GM10266 (cell line): ENCODE measurements at regions not wholly inside any gene's neighbourhood (a gene's known extent, or its start where the extent isn't known, plus 50 kb on each side); places are given as distances from the start of the nearest gene placed in this dataset.

Experiments used
- DNase-seq: peaks from one replicate; pipeline ENCODE4 v3.0.0; 2012; ENCODE audit errors: extremely low spot score
- CTCF ChIP-seq: IDR thresholded peaks from 2 replicates; pipeline ENCODE4 v1.5.1; 2012; ENCODE audit warnings: mild to moderate bottlenecking, low read depth; ENCODE audit not compliant: control insufficient read depth, insufficient read depth; ENCODE audit errors: missing control alignments

DNA sequence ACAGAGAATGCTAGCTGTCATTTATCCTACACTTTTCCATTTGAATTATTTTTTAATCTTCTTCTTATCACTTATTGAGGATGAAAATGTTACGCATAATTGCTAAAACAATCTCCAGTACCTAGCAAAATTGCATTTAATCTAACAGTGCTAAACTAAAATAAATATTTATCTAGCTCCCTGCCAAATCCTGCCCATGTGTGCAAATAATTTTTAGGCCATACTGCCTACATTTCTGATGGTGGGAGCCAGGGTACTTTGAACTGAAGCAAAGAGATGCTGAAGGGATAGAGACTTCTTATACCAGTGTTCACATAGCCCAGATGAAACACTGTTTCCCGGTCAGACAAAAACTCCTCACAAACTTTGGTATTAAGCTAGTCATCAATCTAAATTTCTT lies 1268.7 kb upstream of the PCDH20 start:
- no peak for TF ChIP-seq CTCF
- DNase-seq = no peak

DNA sequence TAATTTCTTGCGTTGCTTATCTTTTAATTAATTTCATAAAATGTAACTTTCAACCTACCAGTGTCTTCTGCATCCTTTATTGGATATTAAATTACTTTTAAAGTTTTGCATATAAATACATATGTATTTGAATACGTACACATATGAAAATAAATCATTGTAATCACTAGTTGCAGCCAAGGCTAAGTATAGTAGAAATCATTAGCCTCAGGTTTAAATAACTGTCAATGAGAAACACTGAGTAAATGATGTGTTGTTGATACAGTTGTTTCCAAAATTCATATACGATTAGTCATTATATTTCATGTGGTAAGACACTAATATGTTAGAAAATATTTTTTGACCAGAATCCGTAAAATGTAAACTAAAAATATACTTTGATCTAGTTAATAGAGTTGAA lies 1267.1 kb upstream of the PCDH20 start:
- no peak for TF ChIP-seq CTCF
- no peak for DNase-seq

DNA sequence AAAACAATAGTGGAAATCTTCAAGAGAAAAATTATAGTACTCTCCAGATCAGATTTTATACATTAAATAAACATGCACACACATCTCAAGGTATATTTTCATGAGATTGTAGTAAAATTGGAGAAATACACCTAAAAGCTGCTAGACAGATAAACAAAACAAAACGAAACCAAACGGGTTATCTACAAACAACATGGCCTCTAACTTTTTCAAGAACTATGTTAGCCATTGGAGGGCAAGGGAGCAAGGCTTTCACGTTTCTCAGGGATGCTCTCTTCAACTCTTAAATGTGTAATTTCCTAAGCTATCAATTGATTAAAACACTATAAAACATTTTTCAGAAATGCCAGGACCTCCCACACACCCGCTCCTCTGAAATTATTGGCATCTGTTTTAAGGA lies 1262.4 kb upstream of the PCDH20 start:
- TF ChIP-seq CTCF = no peak
- DNase-seq = no peak

- no peak for DNase-seq
- no peak for TF ChIP-seq CTCF
These were observed 1248.1 kb upstream of the PCDH20 start for GRCh38 chr13:62663767-62664166.

- TF ChIP-seq CTCF = no peak
- DNase-seq = no peak
These were observed 1243.7 kb upstream of the PCDH20 start for GRCh38 chr13:62659365-62659764.

DNA sequence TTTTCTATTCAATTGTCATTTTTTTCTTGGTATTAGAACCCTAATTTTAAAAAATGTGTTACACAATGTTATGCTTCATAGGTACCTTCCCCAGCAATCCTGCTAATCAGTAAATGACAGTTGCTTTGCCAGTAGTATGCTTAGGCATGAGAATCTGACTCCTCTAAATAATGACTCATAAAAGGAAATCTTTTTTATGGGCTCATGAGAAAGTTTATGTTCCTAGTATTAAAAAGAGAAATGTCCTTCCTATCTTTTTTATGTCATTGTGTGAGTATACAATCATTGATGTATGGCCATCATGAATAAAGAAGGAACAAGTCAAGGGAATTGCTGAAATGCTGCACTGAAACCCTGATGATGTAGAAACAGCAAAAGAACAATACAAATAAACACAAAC lies 1237.7 kb upstream of the PCDH20 start:
- TF ChIP-seq CTCF = no peak

DNA sequence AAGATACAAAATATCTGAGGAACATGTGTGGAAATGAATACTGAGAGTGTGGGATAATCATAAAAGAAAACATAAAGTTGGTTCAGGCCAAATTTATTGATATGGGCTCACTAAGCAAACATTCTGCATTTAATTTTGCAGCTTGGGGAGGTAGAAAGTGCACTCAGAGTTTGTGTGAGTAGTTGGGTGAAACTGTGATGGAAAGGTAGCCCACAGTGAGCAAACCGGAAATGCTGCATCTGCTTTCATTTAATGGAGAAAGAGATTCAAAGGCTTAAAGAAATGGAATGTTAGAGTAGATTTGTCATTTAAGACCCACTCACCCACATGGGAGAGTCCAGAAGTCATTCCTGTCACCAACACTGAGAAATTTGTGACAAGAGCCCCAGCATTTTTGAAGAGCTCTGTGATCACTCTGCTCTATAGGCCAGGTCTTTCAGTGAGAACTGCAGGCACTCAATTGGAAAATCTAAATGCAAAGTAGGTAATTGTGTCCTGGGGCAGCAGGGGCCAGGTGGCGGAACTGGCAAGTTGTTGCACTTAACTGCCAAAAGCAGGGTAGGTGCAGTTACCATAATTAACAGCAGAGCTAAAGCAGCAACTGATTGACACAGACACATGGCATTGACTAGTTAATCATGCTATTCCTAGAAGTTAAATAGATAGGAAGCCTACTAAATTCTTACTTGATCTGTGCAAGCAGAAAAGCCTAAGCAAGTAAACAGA lies 1228.3 kb upstream of the PCDH20 start:
- peak; percentile 3 for DNase-seq
- no peak for TF ChIP-seq CTCF

More for the DNA sequence above, 1237.7 kb upstream of the PCDH20 start:
- no peak for DNase-seq
